Spleen (tissue), 7 donors: ENCODE measurements at regions not wholly inside any gene's neighbourhood (a gene's known extent, or its start where the extent isn't known, plus 50 kb on each side); places are given as distances from the start of the nearest gene placed in this dataset.

Source experiments
- POLR2A ChIP-seq, 3 donors: fragments of 450-650 bp; IDR thresholded peaks; one replicate each; pipeline ENCODE4 v1.5.1; 2017; ENCODE audit warnings: antibody characterized with exemption in 3 of 3, mild to moderate bottlenecking in 1 of 3
- TF ChIP-seq, protein P1 (sequence below), 11 experiments: fragments of 200-600 bp in 7 of 11; fragments of 450-650 bp in 4 of 11; sonication (generic) in 4 of 11; IDR thresholded peaks in 8 of 11; conservative IDR thresholded peaks in 3 of 11; 1 replicate in 7 of 11; 2 replicates in 4 of 11; pipeline versions ENCODE4 v1.4.0 to v1.8.0; 2016 to 2021; ENCODE audit warnings: antibody characterized with exemption in 11 of 11, inconsistent platforms in 4 of 11, mild to moderate bottlenecking in 1 of 11
- donor health status: DM: no; HTN: no; CAD: no; lungs with moderate emphysema.
- donor health status: DM: no; HTN: no; CAD: no.
- donor health status: DM: no; HTN: no; CAD: no.

GRCh38 chr14:34043627-34044372 lies 92.9 kb upstream of the EGLN3 start:
- TF ChIP-seq, protein P1, sequence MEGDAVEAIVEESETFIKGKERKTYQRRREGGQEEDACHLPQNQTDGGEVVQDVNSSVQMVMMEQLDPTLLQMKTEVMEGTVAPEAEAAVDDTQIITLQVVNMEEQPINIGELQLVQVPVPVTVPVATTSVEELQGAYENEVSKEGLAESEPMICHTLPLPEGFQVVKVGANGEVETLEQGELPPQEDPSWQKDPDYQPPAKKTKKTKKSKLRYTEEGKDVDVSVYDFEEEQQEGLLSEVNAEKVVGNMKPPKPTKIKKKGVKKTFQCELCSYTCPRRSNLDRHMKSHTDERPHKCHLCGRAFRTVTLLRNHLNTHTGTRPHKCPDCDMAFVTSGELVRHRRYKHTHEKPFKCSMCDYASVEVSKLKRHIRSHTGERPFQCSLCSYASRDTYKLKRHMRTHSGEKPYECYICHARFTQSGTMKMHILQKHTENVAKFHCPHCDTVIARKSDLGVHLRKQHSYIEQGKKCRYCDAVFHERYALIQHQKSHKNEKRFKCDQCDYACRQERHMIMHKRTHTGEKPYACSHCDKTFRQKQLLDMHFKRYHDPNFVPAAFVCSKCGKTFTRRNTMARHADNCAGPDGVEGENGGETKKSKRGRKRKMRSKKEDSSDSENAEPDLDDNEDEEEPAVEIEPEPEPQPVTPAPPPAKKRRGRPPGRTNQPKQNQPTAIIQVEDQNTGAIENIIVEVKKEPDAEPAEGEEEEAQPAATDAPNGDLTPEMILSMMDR (IDR thresholded peaks at IDR 0.05 in 8 of 11, conservative IDR thresholded peaks at IDR 0.05 in 3 of 11) = no peak
- TF ChIP-seq POLR2A (IDR thresholded peaks at IDR 0.05) = no peak
